ENCODE measurements at regions not wholly inside any gene's neighbourhood (a gene's known extent, or its start where the extent isn't known, plus 50 kb on each side); places are given as distances from the start of the nearest gene placed in this dataset.
"Not testable (repeated sequence)": the region's sequence is repeated elsewhere in the genome, so short reads cannot be mapped to it uniquely, and the experiment has no call there.

DNA sequence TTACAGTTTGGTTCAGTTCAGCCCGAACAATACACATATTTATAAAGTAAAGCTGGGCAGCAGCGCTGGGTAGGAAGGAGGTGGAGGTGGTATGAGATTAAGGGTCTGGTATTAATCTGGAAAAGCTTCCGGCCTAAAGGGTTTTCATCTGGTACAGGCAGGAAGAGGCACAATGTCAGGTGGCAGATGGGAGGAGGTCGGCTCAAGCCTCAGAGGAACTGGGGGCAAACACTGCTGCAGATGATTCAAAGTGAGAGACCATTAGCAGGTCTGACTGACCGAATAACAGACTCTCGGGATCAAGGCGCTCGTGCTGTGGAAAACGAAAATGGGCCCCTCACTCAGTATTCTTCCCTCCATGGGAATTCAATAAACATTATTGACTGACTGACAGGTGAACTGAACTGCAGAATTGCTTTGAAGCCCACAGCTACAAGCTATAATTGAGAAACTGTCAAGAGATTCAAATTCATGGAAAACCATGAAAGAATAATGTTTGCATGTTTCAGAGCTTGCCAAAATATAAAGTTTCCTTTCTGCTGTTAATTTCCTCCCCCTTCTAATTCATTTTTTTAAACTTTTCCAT lies 75.3 kb downstream of the TMEM167A start:
- ATAC-seq (no peak), DNase-seq (ENCODE audit: low spot score) (no peak)

- DNase-seq (ENCODE audit: low spot score) (no peak), ATAC-seq (no peak)
Measured at GRCh38 chr5:83000922-83001321, 76.3 kb downstream of the TMEM167A start.

- ATAC-seq (no peak), DNase-seq (ENCODE audit: low spot score) (no peak)
Measured at GRCh38 chr5:83000428-83000827, 76.8 kb downstream of the TMEM167A start.

DNA sequence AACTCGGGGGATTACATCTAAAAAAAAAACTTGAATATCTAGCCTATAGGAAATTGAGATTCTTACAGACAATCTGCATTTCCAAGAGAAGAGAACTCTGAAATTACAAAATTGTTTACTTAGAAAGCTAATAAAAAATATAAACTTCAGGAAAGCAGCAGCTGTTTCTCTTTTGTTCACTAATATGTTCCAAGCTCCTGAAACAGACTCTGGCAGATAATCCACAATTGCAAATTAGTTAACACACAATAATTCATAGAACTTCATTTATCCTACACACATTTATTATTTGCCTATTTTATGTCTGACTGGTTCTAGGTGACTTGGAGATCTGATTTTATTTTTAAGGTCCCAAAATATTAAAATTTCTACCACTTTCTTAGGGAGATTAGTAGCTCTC lies 83.8 kb downstream of the TMEM167A start:
- ATAC-seq = no peak

GRCh38 chr5:82992646-82993045 lies 84.5 kb downstream of the TMEM167A start:
- DNase-seq (ENCODE audit: low spot score) (no peak), ATAC-seq (no peak)

More for the DNA sequence above, 83.8 kb downstream of the TMEM167A start:
- no peak for DNase-seq (ENCODE audit: low spot score)

GRCh38 chr5:82991678-82992323 lies 85.4 kb downstream of the TMEM167A start:
- ATAC-seq = no peak
- no peak for DNase-seq (ENCODE audit: low spot score)

- no peak for ATAC-seq
Measured at GRCh38 chr5:82991059-82991458, 86.1 kb downstream of the TMEM167A start.

GRCh38 chr5:82987188-82987587 lies 90.0 kb downstream of the TMEM167A start:
- DNase-seq (ENCODE audit: low spot score) = no peak
- no peak for ATAC-seq

More at GRCh38 chr5:82991059-82991458, 86.1 kb downstream of the TMEM167A start:
- no peak for DNase-seq (ENCODE audit: low spot score)

DNA sequence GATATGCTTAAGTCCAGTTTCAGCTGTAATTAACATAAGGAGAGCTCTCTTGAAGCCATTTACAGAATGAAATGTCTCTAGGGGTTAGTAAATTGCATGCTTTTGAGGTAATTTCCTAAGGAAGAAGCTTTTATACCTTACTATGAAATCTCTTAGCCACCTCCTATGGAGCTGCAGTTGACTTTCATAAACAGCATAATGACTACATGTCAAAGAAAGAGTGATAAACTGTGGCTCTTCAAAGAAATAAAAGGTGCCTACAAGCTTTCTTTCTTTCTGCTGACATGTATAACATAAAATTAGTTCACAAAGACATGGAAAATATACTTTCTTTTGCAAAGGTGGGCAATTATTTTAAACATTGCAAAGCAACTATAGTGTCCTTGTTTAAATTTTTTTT lies 90.8 kb downstream of the TMEM167A start:
- DNase-seq (ENCODE audit: low spot score) = no peak
- no peak for ATAC-seq

DNA sequence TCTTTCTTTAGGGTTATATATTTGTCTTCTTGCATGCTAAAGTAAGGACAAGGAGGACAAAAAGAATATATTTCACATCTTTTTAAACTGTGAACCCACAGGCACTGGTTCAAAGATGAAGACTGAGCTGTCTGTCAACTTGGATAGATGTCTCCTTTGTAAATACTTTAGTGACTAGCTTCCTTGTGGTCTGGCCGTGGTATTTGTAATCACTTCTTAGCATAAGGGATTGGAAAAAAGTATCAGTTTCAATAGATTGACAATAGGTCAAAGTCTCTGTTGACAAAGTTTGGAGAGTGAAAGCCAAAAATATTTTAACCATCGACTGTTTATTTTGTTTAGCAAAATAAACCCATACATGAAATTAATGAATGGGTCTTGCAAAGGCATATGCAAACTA lies 91.4 kb downstream of the TMEM167A start:
- DNase-seq (ENCODE audit: low spot score) = no peak
- ATAC-seq = no peak

DNA sequence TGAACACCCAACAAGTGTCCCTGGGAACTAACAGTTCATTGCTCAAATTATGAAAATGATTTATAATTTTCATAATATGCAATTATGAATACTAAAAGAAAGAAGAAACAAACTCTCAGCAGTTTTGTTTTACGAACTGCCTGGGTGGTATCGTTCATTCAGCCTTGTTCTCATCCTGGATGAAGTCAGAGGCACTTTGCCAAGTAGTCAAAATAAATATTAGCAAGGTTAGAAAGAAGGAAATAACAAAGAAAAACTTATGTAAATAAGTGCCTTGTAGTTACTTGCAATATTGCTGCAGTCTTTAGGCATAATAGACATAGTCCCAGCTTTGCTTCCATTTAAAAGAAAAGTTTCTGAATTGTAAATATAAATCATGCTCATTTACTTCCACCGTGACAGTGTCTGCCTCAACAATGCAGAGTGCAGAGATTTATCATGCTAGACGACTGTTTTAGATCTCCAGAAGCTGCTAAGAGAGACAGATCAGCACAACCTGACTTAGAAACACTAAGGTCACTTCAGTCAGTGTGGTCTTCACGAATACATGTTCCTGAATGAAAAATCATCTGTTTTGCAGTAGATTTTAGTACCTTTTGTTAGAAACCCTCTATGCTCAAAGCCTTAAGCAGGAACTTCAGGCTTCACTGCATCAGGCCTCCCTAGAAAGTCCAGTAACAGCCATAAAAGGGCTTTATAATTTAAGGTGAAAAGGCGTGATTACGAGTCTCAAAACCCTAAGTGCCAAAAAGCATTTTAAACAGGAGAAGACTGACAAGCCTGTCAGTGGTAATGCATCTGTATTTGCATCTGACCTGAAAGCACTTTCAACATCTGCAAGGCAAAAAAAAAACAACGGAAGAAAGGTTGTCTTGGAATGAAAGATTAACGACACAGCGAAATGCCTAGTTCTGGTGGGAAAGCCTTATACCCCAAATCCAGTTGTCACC lies 92.1 kb downstream of the TMEM167A start:
- ATAC-seq (no peak), DNase-seq (ENCODE audit: low spot score) (no peak)

DNA sequence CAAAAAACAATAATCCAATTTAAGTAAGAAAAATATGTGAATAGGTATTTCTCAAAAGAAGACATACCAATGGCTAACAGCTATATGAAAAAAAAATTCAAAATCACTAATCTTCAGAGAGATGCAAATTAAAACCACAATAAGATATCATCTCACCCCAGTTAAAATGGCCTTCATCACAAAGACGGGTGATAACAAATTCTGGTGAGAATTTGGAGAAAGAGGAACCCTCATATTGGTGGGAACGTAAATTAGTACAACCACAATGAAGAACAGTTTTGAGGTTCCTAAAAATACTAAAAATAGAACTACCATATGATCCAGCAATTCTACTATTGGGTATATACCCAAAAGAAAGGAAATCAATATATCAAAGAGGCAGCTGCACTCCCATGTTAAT lies 94.3 kb downstream of the TMEM167A start:
- DNase-seq (ENCODE audit: low spot score) (no peak), ATAC-seq (no peak)

DNA sequence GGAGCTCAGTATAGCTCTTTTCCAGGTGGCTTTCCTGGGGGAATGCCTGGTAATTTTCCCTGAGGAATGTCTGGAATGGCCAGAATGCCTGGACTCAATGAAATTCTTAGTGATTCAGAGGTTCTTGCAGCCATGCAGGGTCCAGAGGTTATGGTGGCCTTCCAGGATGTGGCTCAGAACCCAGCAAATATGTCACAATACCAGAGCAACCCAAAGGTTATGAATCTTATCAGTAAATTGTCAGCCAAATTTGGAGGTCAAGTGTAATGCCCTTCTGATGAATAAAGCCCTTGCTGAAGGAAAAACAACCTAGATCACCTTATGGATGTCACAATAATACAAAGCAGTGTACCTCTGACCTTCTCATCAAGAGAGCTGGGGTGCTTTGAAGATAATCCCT lies 100.3 kb downstream of the TMEM167A start:
- DNase-seq (ENCODE audit: low spot score); ATAC-seq: not testable (repeated sequence)

GRCh38 chr5:82975812-82976211 lies 101.4 kb downstream of the TMEM167A start:
- ATAC-seq (no peak), DNase-seq (ENCODE audit: low spot score) (no peak)

- ATAC-seq = no peak
- DNase-seq (ENCODE audit: low spot score) = no peak
Measured at GRCh38 chr5:82975396-82975795, 101.8 kb downstream of the TMEM167A start.

GRCh38 chr5:82974346-82974745 lies 102.8 kb downstream of the TMEM167A start:
- not testable (repeated sequence) for ATAC-seq; DNase-seq (ENCODE audit: low spot score)

DNA sequence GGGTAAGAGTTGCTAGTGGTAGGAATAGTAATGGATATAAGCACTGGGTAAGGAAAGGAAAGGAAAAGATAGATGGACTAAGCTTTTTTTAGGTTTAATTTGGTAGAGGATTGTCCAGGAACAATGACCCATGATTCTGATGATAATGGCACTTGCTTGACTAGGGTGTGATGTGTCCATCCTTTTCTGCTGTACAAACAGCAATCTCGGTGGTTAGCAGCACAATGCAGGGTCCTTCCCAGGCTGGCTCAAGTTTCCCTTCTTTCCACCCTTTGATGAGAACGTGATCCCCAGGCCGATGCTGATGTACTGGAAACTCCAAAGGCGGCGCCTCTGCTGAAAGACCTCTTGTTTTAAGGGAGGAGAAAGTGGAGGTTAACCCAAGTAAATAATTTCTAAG lies 105.3 kb downstream of the TMEM167A start:
- ATAC-seq = no peak
- no peak for DNase-seq (ENCODE audit: low spot score)

GRCh38 chr5:82971034-82971806 lies 106.0 kb downstream of the TMEM167A start:
- DNase-seq (ENCODE audit: low spot score); ATAC-seq: not testable (repeated sequence)

GRCh38 chr5:82969221-82969976 lies 107.8 kb downstream of the TMEM167A start:
- ATAC-seq; DNase-seq (ENCODE audit: low spot score): not testable (repeated sequence)

DNA sequence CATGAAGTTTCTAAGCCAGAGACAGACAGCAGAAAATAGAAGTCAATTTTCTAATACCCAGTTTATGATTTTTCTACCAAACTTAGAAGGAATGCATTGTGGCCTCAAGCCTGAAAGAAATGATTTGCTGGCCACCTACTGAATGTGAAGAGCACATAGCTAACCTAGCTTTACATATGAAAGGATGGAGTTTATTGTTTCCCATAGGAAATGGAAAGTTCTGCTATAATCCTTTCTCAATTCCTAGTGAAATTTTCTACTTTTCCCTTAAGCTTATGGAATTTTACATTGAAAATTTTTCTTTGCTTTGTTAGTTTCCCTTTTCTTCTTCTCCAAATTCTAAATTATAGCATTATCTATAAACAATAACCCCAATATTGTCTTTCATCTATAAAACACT lies 110.1 kb downstream of the TMEM167A start:
- DNase-seq (ENCODE audit: low spot score) (no peak), ATAC-seq (no peak)

All from left lobe of liver (tissue), 2 donors.